ENCODE measurements at regions not wholly inside any gene's neighbourhood (a gene's known extent, or its start where the extent isn't known, plus 50 kb on each side); places are given as distances from the start of the nearest gene placed in this dataset.

DNA sequence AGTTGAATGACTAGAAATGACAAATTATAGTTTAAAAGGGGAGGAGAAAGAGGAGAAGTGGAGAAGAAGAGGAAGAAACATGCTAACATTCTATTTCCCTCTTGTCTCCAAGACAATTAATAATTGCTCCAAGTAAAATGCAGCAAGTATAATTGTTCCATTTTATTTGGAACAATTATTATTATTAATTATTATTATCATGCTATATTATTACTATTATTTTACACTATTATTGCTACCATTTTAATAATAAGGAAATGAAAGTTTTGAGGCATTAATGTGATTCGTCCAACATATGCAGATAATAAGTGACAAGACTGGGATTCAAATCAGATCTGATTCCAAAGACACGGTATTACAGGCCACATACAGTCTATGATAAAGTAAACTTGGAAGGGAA, 293.6 kb upstream of the ZC3H12C start:
- TF ChIP-seq, protein P1, sequence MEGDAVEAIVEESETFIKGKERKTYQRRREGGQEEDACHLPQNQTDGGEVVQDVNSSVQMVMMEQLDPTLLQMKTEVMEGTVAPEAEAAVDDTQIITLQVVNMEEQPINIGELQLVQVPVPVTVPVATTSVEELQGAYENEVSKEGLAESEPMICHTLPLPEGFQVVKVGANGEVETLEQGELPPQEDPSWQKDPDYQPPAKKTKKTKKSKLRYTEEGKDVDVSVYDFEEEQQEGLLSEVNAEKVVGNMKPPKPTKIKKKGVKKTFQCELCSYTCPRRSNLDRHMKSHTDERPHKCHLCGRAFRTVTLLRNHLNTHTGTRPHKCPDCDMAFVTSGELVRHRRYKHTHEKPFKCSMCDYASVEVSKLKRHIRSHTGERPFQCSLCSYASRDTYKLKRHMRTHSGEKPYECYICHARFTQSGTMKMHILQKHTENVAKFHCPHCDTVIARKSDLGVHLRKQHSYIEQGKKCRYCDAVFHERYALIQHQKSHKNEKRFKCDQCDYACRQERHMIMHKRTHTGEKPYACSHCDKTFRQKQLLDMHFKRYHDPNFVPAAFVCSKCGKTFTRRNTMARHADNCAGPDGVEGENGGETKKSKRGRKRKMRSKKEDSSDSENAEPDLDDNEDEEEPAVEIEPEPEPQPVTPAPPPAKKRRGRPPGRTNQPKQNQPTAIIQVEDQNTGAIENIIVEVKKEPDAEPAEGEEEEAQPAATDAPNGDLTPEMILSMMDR (conservative IDR thresholded peaks at IDR 0.05): no peak
- no peak for TF ChIP-seq EZH2 (IDR thresholded peaks at IDR 0.05; ENCODE audit: low read depth)

Data from PC-9 (cell line).